ENCODE measurements at regions not wholly inside any gene's neighbourhood (a gene's known extent, or its start where the extent isn't known, plus 50 kb on each side); places are given as distances from the start of the nearest gene placed in this dataset.

DNA sequence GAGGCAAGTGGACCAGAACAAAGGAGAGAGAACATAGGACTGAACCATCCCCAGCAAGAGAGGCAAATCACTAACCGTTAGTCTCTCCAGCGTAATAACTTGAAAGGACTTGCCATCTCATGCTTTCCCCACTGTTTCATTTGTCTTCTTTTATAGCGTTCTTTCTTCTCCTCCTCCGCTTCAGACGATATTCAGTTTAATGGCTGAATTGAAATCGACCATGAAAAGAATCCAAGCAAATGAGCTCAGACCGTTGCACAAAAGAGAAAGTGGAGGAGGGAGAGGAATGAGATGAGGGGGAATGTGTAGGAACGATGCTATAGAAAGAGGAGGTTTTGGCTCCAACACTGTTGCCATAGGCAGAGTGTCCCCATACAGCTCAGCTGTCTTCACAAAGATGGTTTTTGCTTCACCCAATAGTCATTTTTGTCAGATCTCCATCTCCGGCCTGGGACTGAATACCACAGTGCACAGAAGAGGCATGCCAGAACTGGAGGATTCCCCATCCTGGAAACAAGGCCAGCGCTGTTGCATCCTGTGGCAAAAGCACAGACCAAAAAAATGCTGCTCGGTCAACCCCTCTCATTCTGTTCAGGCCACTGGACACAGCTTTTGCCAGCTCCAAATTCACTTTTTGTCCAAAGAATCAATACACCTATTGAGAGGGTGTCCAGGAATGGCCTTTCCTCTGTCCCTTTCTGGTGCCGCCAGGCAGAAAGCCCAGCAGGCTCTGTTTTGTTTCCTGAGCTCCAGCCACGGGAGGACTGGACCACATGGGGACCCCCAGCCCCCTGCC lies 176.1 kb downstream of the ID4 start (continued):
- no peak for TF ChIP-seq KDM5A (IDR thresholded peaks at IDR 0.05; ENCODE audit: low read length)
- TF ChIP-seq POU5F1 (IDR thresholded peaks at IDR 0.05; ENCODE audit: low read depth, low read length): no peak
- no peak for TF ChIP-seq TBP (IDR thresholded peaks at IDR 0.05; ENCODE audit: low read depth, low read length)
- TF ChIP-seq SAP30 (IDR thresholded peaks at IDR 0.05; ENCODE audit: insufficient read depth, insufficient replicate concordance, low read length): no peak
- TF ChIP-seq CHD1 (IDR thresholded peaks at IDR 0.05; ENCODE audit: low read depth, low read length): no peak
- TF ChIP-seq SP4 (IDR thresholded peaks at IDR 0.05; ENCODE audit: low read length): no peak
- no peak for TF ChIP-seq TCF12 (IDR thresholded peaks at IDR 0.05; ENCODE audit: low read depth, low read length)
- TF ChIP-seq, protein P1, sequence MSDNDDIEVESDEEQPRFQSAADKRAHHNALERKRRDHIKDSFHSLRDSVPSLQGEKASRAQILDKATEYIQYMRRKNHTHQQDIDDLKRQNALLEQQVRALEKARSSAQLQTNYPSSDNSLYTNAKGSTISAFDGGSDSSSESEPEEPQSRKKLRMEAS (IDR thresholded peaks at IDR 0.05): no peak
- no peak for TF ChIP-seq POLR2A (IDR thresholded peaks at IDR 0.05; ENCODE audit: control extremely low read depth in 1 of 2, low read depth in 2 of 2, low read length in 2 of 2)

Measured in H1 (cell line).